GM10248 (cell line): ENCODE measurements at regions not wholly inside any gene's neighbourhood (a gene's known extent, or its start where the extent isn't known, plus 50 kb on each side); places are given as distances from the start of the nearest gene placed in this dataset.

Experiments
- CTCF ChIA-PET: fragments of 300-600 bp; sonication (Branson Sonifier 250); formaldehyde crosslinking; extraction: SDS; loops from one replicate; lab custom pipeline; 2021; ENCODE audit warnings: antibody characterized with exemption; lab: Yijun Ruan, JAX
- POLR2A ChIA-PET: fragments of 350-650 bp; sonication (Branson Sonifier 250); formaldehyde crosslinking; extraction: SDS; loops from one replicate; lab custom pipeline; 2020; ENCODE audit warnings: antibody characterized with exemption; lab: Yijun Ruan, JAX
- DNase-seq: peaks from one replicate; pipeline ENCODE4 v3.0.0; 2012; ENCODE audit errors: extremely low spot score
- CTCF ChIP-seq: IDR thresholded peaks from 2 replicates; pipeline ENCODE4 v1.5.1; 2012; ENCODE audit warnings: mild to moderate bottlenecking, low read depth; ENCODE audit errors: extremely low read depth, missing control alignments, control extremely low read depth

DNA sequence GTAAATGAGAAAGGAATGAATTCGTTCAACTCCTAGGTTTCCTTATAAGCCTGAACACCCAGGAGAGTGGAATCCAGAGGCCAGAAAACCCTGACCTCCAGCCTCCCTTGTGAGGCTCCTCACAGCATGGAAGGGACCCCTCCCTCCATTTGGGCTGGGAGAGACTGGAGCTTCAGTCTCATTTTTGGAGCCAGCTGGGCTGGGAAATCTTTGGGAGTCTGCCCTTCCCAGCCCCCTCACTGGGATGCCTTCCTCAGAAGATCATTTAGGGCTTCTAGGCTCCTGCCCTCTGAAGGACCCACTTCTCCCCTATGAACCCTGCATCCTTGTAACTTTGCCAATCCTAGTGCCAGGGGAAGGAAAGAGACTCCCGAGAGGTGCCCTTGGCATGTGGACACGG lies 346.1 kb downstream of the CYP26B1 start:
- POLR2A ChIA-PET, result no interaction called here
- CTCF ChIA-PET, result no interaction called here
- no peak for TF ChIP-seq CTCF
- no peak for DNase-seq

DNA sequence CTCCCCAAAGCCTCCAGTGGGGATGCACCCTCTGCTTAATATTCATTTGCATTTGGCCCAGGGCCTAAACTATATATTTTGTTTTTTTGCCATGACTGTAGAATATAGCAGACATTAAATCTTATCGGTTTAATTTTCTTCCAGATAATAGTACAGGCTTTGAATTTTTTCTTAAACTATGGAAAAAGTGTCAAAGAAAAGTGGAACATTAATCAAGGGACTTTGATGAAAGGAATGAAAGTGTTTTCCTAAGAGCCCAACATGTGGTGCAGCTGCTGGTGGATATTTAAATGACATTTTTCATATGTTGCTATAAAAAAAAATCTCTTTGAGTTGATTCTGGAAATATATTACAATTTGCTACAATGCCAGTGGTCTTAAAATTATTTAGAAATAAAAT lies 346.8 kb downstream of the CYP26B1 start:
- TF ChIP-seq CTCF, result no peak
- no peak for DNase-seq
- ChIA-PET CTCF (no interaction called here), POLR2A (no interaction called here)

DNA sequence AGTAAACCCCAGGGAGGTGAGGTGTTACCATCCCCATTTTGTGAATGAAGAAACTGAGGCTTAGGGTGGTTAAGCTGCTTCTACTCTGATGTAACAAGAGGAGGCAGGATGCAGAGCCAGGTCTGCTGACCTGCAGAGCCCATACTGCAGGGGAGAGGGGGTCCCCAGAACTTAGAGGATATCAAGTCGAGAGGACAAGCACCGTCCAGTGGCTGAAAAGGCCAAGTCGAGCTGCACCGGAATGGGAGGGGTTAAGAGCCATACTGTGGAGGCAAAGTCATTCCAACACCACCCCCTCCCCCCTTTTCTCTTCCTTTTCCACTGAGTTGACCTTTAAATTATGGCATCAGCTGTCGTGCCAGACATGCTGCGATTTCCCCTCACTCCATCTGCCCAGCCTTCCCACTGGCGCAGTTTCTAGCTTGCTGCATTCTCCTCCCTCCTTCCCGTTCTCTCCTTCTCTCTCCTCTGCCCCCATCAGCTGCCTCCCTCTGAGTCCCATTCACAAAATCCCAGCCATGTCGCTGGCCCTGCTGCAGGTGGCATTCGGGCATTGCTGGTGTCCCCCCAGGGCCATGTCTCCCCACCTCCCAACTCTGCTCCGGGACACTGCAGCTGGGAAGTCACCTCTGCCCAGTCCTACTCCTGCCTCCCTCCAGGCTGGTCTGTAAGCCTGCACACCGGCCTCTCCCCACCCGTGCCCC lies 346.9 kb downstream of the DYSF start:
- no peak for DNase-seq
- TF ChIP-seq CTCF, result no peak
- ChIA-PET POLR2A (no interaction called here), CTCF (interaction anchor here (4.8 kb wide), 1 partner anchor 13 kb away, joined by 38 read pairs; no protein-coding TSS in a partner anchor)

GRCh38 chr2:71799013-71799575 lies 345.7 kb downstream of the DYSF start:
- POLR2A ChIA-PET, result no interaction called here
- no peak for DNase-seq
- TF ChIP-seq CTCF, result no peak
- CTCF ChIA-PET, result interaction anchor here (0.8 to 4.8 kb wide), 3 partner anchors 14 to 247 kb away, joined by 3 to 38 read pairs (median 3); no protein-coding TSS in a partner anchor

GRCh38 chr2:71798266-71799012 lies 345.1 kb downstream of the DYSF start:
- peak; percentile 49 for TF ChIP-seq CTCF
- DNase-seq, result peak; percentile 59
- POLR2A ChIA-PET, result no interaction called here
- CTCF ChIA-PET, result interaction anchor here (0.8 to 4.8 kb wide), 10 partner anchors 7 to 258 kb away, joined by 3 to 38 read pairs (median 3); no protein-coding TSS in a partner anchor

DNA sequence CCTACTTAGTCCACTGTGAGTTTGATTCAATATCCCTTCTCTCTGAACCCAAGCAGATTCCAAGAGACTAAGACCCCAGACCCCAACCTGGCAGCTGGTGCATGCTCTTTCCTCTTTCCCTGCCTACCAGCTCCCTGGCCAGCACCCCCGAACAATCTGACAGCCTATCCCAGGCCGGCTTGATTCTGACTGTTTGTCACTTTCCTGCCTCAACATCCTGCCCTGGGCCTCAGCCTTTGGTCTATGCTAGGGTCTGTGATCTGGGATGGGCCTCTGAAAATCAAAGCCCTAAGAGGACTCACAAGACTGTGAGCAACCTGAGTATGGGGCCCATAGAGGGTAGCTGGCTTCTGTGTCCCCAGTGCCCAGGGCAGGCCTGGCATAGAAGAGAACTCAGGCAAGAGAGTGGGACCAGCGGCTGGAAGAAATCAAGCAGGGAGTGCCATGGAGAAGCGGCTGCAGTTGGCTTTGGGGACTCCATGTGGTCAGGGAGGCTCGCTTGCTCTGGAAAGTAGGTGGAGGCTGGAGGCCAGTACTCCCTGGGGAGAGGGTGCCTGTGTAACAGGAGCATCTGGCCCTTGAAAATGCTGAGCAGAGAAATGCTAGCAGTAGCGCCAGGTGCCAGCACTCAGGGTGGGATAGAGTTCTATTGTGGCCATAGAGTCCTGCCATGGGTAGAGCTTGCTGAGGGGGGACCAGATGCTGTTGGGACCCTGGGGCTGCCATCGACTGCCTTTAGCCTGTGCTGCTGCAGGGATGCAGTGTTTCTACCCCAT lies 343.9 kb downstream of the DYSF start:
- CTCF ChIA-PET, result interaction anchor here (0.7 to 4.8 kb wide), 13 partner anchors 8 to 353 kb away, joined by 3 to 38 read pairs (median 3); no protein-coding TSS in a partner anchor
- no peak for TF ChIP-seq CTCF
- POLR2A ChIA-PET, result no interaction called here
- no peak for DNase-seq
